ENCODE measurements at regions not wholly inside any gene's neighbourhood (a gene's known extent, or its start where the extent isn't known, plus 50 kb on each side); places are given as distances from the start of the nearest gene placed in this dataset.

DNA sequence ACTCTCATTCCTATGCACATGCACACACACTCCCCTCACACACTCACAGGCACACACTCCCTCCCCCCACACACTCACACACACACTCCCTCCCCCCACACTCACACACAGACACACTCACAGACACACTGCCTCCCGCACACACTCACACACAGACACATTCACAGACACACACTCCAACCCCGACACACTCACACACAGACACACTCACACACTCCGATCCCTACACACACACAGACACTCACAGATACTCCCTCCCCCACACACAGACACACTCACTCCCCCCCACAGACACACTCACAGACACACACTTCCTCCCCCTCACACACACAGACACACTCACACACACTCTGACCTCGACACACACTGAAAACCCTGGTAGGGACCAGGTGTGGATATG, 176.2 kb downstream of the TFAP2C start:
- DNase-seq: no peak

DNA sequence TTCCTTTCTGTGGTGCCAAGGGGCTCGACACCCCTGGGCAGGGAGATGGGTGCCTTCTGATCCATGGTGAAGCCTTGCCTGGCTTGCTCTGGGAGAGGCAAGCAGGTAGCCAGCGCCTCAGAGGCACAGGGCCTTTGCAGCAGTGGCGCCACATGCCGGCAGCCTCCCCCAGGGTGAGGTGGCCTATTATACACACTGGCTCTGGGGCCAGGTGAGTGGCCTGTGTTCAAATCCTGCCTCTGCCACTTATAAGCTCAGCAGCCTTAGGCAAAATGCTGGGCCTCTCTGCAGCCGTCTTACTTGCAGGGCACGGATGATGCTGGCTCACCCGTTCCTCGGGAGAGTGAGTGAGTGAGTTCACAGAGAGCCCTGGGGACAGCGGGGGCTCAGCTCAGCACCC, 176.9 kb downstream of the TFAP2C start:
- DNase-seq: no peak

DNA sequence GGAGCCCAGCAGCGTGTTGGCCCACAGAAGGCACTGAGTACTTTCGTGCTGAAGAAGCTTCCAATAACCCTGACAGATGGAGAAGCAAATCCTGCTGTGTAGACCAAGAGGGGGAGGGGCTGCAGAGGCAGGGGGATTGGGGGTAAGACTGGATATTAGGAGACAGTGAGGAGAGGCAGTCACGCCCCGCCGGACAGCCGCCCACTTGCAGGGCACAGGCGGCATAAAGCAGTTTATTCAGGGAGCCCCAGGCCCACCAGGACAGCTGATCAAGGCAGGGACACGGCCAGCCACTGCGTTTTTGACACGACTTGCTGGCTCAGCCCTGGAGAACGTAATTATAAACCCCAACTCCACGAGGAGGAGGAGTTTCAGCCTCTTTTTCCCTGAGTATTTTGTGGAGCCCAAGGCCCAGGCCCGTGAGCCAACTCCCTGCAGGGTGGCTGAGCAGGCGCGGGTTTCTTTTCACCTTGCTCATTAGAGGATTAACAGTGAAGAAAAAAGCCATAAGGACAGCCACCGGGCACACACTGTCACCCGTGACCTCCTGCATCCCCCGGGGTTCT, 177.9 kb downstream of the TFAP2C start:
- peak; percentile 25 for DNase-seq

- DNase-seq: no peak
Measured at GRCh38 chr20:56808117-56808725, 179.1 kb downstream of the TFAP2C start.

GRCh38 chr20:56808732-56809131, 179.6 kb downstream of the TFAP2C start:
- DNase-seq: peak; percentile 32

DNA sequence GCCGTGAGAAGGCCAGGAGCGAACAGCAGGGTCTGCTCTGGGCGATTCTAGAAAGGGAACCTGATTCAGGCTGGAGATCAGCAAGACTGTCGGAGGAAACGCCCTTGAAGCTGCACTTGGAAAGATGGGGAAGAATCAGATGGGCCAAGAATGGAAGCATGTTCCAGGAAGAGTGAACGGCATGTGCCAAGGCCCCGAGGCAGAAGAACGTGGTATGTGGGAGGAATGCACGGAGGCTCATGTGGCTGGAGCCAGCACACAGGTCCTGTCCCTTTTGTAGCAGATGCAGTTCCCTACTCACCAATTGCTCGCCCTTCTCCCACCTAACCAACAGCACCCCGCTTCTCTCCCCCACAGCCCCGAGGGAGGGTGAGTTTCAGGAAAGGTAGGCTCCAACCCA, 180.6 kb downstream of the TFAP2C start:
- DNase-seq: no peak

- DNase-seq: no peak
Measured at GRCh38 chr20:56810141-56810540, 181.0 kb downstream of the TFAP2C start.

- DNase-seq: no peak
Measured at GRCh38 chr20:56815796-56816195, 186.7 kb downstream of the TFAP2C start.

DNA sequence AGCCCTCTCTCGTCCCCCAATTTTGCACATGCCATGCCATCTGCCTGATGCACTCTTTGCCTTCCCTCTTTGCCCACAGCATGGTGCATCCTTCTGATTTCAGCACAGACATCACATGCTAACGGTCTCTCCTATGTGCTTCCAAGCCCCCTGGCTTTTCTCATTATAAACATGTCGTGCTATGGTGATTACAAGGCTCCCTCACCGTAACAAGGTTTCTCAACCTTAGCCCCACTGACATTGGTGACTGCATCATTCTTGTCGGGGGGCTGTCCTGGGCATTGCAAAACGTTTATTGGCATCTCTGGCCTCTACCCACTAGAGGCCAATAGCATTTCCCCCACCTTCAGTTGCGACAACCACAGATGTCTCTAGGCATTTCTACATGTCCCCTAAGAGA, 187.2 kb downstream of the TFAP2C start:
- no peak for DNase-seq

DNA sequence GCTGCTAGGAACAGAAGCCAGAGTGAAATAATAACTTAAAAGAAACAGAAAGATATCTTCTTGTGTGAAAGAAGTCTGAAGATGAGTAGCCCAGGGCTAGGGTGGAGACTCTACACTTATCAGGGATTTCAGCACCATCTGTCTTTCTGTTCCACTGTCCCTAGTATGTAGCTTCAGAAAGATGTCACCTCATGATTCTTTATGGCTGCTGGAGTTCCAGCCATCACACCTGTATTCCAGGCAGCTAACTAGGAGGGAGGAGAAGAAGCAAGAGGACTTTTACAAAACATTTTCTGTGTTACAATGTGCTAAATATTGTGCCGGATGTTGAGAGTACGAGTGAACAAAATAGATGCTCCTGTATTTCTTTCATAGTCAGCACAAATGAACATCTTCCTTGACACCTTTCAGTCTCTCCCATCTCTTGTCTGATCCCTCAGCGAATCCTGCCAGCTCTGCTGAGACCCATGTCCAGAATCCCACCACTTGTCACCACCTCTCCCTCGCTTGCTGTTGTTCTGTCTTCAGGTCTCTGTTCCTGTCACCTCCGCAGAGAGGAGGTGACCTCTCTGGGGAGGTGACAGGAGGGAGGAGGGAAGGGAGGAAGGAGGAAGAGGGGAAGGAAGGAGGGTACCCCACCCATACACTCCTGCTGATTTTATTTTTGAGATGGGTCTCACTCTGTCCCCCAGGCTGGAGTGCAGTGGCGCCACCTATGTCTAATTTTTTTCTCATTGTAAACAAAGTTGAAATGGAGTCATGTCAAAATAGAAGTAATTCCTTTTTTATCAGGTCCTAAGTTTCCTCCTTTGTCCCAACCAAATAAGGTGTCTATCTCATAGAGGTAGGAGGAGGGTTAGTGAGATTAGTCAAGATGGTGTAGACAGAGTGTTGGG, 188.9 kb downstream of the TFAP2C start:
- no peak for DNase-seq

GRCh38 chr20:56820984-56821383, 191.9 kb downstream of the TFAP2C start:
- no peak for DNase-seq

DNA sequence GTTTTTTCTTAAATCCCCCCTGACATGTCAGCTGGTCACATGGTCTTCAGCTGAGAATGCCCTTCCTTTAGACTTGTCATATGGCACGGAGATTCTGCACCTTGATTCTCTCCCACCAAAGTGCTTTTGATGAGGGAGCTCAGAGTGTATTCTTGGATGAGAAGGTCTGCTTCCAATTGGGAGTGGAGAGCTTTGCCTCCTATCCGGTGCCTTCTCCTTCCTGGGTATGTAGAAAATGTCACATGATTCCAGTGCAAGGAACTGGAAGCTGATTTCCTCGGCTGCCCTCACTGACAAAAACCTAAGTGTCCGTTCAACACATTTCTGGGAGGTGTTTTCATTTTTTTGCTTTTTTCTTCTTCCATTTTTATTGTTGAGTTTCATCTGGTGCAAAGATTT, 197.2 kb downstream of the TFAP2C start:
- no peak for DNase-seq

DNA sequence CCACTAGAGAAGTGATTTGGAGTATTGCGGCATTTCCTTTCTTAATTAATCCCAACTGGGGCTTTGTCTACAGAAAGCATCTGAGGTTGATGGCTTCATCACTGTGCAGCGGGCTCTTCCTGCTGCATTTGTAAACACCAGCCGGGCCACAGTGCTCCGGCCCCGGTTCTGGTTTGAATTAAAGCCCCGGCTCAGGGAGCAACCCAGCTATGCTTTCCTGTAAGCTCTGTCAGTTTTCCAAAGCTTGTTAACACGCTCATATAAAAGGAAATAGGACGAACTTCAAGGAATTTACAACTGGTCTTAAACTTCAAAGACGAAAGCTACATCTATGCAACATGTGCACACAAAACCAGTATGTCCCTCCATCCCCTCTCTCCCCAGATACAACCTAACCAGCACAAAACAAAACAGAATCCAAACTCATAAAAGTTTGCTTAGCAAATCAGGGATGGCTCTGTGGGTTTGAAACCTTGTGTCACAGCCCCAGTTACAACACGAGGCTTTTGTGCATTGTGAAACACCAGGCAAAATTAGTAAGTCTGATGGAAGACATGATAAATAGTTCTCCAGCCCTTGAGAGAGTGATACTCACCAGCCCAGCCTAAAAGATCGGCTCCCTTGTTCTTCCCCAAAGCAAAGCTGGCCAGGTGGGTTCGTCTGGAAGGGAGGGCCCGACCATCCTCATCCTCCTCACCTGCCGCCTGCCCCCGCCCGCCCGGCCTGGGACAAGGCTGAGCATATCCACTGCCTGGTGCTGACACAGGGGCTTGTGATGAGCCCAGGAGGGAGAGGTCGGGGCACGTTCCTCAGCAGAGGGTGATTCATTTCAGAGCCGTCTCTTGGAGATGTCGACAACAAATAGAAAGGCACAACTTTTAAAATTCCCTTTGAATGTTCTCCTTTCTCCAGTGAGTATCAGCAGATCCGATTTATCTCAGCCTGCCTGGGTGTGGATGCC, 197.9 kb downstream of the TFAP2C start:
- peak; percentile 50 for DNase-seq

GRCh38 chr20:56827763-56828162, 198.7 kb downstream of the TFAP2C start:
- no peak for DNase-seq

- no peak for DNase-seq
Measured at GRCh38 chr20:56828402-56828801, 199.3 kb downstream of the TFAP2C start.

- no peak for DNase-seq
Measured at GRCh38 chr20:56829788-56830385, 200.8 kb downstream of the TFAP2C start.

- no peak for DNase-seq
Measured at GRCh38 chr20:56831795-56832194, 202.7 kb downstream of the TFAP2C start.

GRCh38 chr20:56833427-56833826, 204.3 kb downstream of the TFAP2C start:
- DNase-seq: no peak

GRCh38 chr20:56835829-56836550, 206.9 kb downstream of the TFAP2C start:
- DNase-seq: no peak

DNA sequence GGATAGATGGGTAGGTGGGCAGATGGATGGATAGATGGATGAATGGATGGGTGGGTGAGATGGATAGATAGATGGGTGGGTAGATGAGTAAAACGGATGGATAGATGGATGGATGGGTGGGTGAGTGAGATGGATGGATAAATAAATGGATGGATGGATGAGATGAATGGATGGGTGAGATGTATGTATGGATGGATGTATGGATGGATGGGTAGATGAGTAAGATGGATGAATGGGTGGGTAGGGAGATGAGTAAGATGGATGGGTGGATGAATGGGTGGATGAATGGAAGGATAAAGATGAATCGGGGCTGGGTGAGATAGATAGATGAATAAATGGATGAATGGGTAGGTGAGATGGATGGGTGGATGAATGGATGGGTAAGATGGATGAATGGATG, 210.1 kb downstream of the TFAP2C start:
- no peak for DNase-seq

DNA sequence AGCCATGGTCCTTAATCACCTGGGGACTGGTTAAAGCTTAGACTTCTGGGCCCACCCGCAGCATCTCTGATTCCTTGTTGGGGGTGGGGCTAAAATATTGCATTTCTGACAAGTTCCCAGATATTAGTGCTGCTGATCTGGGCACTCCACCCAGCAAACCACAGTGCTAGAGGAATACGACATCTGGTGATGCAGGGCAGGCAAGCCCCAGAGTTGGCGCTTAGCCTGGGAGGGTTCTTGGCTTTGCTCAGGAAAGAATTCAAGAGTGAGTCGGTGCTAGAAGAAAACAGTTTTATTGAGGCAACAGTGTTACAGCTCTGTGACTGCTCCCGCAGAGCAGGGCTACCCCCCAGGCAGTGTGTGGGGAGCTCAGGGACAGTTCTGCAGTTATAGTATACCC, 210.7 kb downstream of the TFAP2C start:
- DNase-seq: no peak
